KMS-11 (cell line): ENCODE measurements at regions not wholly inside any gene's neighbourhood (a gene's known extent, or its start where the extent isn't known, plus 50 kb on each side); places are given as distances from the start of the nearest gene placed in this dataset.

Experiments
- H2AFZ ChIP-seq: fragments of 200-600 bp; sonication (generic); 2 replicates; pipeline ENCODE4 v1.6.1; 2016; ENCODE audit warnings: antibody characterized with exemption, mixed run types, low read depth
- H3K27ac ChIP-seq: fragments of 200-600 bp; sonication (generic); 2 replicates; pipeline ENCODE4 v1.6.1; 2016; ENCODE audit warnings: mild to moderate bottlenecking, mixed run types
- H3K27me3 ChIP-seq: fragments of 200-600 bp; sonication (generic); 2 replicates; pipeline ENCODE4 v1.6.1; 2017; ENCODE audit warnings: mild to moderate bottlenecking, low read depth, mixed run types, moderate library complexity; ENCODE audit not compliant: insufficient read depth
- H3K36me3 ChIP-seq: fragments of 200-600 bp; sonication (generic); 2 replicates; pipeline ENCODE4 v1.6.1; 2017; ENCODE audit warnings: mild to moderate bottlenecking, mixed run types; ENCODE audit not compliant: insufficient read depth
- H3K4me1 ChIP-seq: fragments of 200-600 bp; sonication (generic); 2 replicates; pipeline ENCODE4 v1.6.1; 2016; ENCODE audit warnings: mild to moderate bottlenecking, low read depth, mixed run types; ENCODE audit not compliant: poor library complexity, severe bottlenecking
- H3K4me2 ChIP-seq: fragments of 200-600 bp; sonication (generic); 2 replicates; pipeline ENCODE4 v1.7.0; 2016; ENCODE audit warnings: mild to moderate bottlenecking, mixed run types
- H3K4me3 ChIP-seq: fragments of 200-600 bp; sonication (generic); IDR thresholded peaks from 2 replicates; pipeline ENCODE4 v1.6.1; 2017; ENCODE audit warnings: low read depth, low read length, mixed read lengths; ENCODE audit not compliant: insufficient read depth
- H3K79me2 ChIP-seq: fragments of 200-600 bp; sonication (generic); 2 replicates; pipeline ENCODE4 v1.6.1; 2016; ENCODE audit warnings: low read depth, mixed run types; ENCODE audit not compliant: insufficient read depth
- H3K9ac ChIP-seq: fragments of 200-600 bp; sonication (generic); 2 replicates; pipeline ENCODE4 v1.6.1; 2016; ENCODE audit warnings: mild to moderate bottlenecking, mixed run types
- H4K20me1 ChIP-seq: fragments of 200-600 bp; sonication (generic); 2 replicates; pipeline ENCODE4 v1.6.1; 2016; ENCODE audit warnings: mild to moderate bottlenecking, mixed run types; ENCODE audit not compliant: insufficient read depth
- CTCF ChIP-seq: fragments of 200-600 bp; sonication (generic); conservative IDR thresholded peaks from 2 replicates; pipeline ENCODE4 v1.6.1; 2017; ENCODE audit warnings: low read depth, mild to moderate bottlenecking, antibody characterized with exemption, low read length, moderate library complexity, mixed read lengths

GRCh38 chr2:71277536-71278103, 50.7 kb upstream of the PAIP2B start:
- H4K20me1 ChIP-seq: no peaks in the 10 kb centered on the region
- H2AFZ ChIP-seq: peak overlapping the region; percentile 98; the same call in 1 of the 2 replicates
- peak overlapping the region; percentile 50; the same call in 1 of the 2 replicates for H3K9ac ChIP-seq
- H3K4me2 ChIP-seq: peak overlapping the region; percentile 90
- no peak overlapping the region; the same call in 1 of the 2 replicates for H3K27ac ChIP-seq
- no peaks in the 10 kb centered on the region for H3K27me3 ChIP-seq
- no peaks in the 10 kb centered on the region for H3K36me3 ChIP-seq
- peaks cover 20% of the 10 kb centered on the region for H3K4me1 ChIP-seq
- TF ChIP-seq CTCF: peak; percentile 26; the same call in 1 of the 2 replicates
- no peak overlapping the region for H3K4me3 ChIP-seq
- H3K79me2 ChIP-seq: peaks cover 21% of the 10 kb centered on the region; the same call in 1 of the 2 replicates

GRCh38 chr2:71277147-71277475, 50.2 kb upstream of the PAIP2B start:
- Histone ChIP-seq H3K4me2 (peak overlapping the region; percentile 90), H3K79me2 (peaks cover 21% of the 10 kb centered on the region; the same call in 1 of the 2 replicates), H3K9ac (peak overlapping the region; percentile 50; the same call in 1 of the 2 replicates), H3K27me3 (no peaks in the 10 kb centered on the region), H3K4me3 (no peak overlapping the region), H3K36me3 (no peaks in the 10 kb centered on the region), H4K20me1 (no peaks in the 10 kb centered on the region), H3K27ac (peak overlapping the region; percentile 36; the same call in 1 of the 2 replicates), H3K4me1 (peaks cover 20% of the 10 kb centered on the region), H2AFZ (peak overlapping the region; percentile 98)
- TF ChIP-seq CTCF: no peak; the same call in 1 of the 2 replicates

DNA sequence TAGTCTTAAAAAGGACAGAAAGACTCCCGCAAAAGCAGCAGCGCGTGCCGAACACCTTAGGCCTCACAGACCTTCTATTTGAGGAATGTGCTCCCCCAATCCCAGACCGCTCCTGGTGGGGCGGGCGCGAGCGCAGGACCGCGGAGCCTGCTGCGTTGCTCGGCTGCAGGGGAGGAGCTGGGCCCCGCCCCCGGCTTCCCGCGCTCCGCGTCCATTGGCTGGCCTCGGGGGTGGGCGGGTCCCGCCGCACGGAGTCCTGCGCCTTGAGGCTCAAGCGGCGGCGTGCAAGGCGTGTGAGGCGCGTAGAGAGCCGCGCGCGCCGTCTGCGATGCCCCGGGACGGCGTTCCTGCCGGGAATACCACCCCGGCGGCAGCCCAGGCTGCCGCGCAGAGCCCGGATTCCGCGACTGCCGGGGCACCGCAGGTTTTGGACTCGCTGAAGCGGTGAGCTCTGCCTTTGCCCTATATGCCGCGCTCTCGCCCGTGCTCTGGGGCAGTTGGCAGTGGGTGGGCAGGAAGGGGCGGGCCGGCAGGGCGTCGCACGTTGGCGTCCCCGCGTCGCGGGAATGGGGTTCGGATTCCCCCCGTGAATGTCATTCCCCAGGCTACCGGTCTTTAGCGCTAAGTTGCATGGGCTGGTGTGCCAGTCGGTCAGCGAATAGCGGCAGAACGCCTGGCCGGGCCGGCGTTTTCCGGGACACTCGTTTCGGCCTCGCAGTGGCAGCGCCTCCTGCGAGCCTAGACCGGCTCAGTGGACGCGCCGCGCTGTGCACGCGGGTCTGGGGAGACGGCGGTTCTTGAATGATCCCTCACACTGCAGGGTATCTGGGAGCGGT, 49.6 kb upstream of the PAIP2B start:
- H2AFZ ChIP-seq: peak overlapping the region; percentile 98

More for the DNA sequence above, 49.6 kb upstream of the PAIP2B start:
- H3K36me3 ChIP-seq: no peaks in the 10 kb centered on the region
- H4K20me1 ChIP-seq: no peaks in the 10 kb centered on the region
- H3K79me2 ChIP-seq: peaks cover 21% of the 10 kb centered on the region; the same call in 1 of the 2 replicates
- peaks cover 20% of the 10 kb centered on the region for H3K4me1 ChIP-seq
- no peak for TF ChIP-seq CTCF
- no peaks in the 10 kb centered on the region for H3K27me3 ChIP-seq
- H3K4me3 ChIP-seq: peak overlapping the region; percentile 40
- H3K9ac ChIP-seq: peak overlapping the region; percentile 50; the same call in 1 of the 2 replicates
- H3K4me2 ChIP-seq: peak overlapping the region; percentile 90
- peak overlapping the region; percentile 36; the same call in 1 of the 2 replicates for H3K27ac ChIP-seq
